Gastrocnemius medialis (tissue), 4 donors: ENCODE measurements at regions not wholly inside any gene's neighbourhood (a gene's known extent, or its start where the extent isn't known, plus 50 kb on each side); places are given as distances from the start of the nearest gene placed in this dataset.
"Not testable (repeated sequence)": the region's sequence is repeated elsewhere in the genome, so short reads cannot be mapped to it uniquely, and the experiment has no call there.

ENCODE experiments used
- CTCF ChIP-seq, 5 experiments: fragments of 450-650 bp in 3 of 5; fragments of 200-600 bp in 2 of 5; sonication (generic) in 2 of 5; IDR thresholded peaks in 4 of 5; conservative IDR thresholded peaks in 1 of 5; 1 replicate in 4 of 5; 2 replicates in 1 of 5; pipeline ENCODE4 v1.5.1; 2016 to 2019; ENCODE audit warnings: antibody characterized with exemption in 5 of 5, mild to moderate bottlenecking in 3 of 5, moderate library complexity in 3 of 5
- POLR2A ChIP-seq, 2 donors: fragments of 450-650 bp; IDR thresholded peaks; one replicate each; pipeline ENCODE4 v1.6.1; 2017; ENCODE audit warnings: antibody characterized with exemption in 2 of 2, mild to moderate bottlenecking in 2 of 2, moderate library complexity in 2 of 2

GRCh38 chr9:39579000-39579399, 223.5 kb downstream of the SPATA31A1 start:
- TF ChIP-seq CTCF (IDR thresholded peaks at IDR 0.05 in 4 of 5, conservative IDR thresholded peaks at IDR 0.05 in 1 of 5); POLR2A (IDR thresholded peaks at IDR 0.05): not testable (repeated sequence)
